Neural progenitor cell (in vitro differentiated cells): ENCODE measurements at regions not wholly inside any gene's neighbourhood (a gene's known extent, or its start where the extent isn't known, plus 50 kb on each side); places are given as distances from the start of the nearest gene placed in this dataset.

Source experiments
- EZH2phosphoT487 ChIP-seq: fragments of 200-600 bp; sonication (generic); IDR thresholded peaks from 2 replicates; pipeline ENCODE4 v1.6.1; 2017; ENCODE audit warnings: antibody characterized with exemption
- TF ChIP-seq, protein P1 (sequence below): fragments of 200-600 bp; sonication (generic); IDR thresholded peaks from 2 replicates; pipeline ENCODE4 v1.5.1; 2017; ENCODE audit warnings: antibody characterized with exemption, mild to moderate bottlenecking

GRCh38 chr4:129468624-129469023 is 372.7 kb downstream of the C4orf33 start:
- TF ChIP-seq, protein P1, sequence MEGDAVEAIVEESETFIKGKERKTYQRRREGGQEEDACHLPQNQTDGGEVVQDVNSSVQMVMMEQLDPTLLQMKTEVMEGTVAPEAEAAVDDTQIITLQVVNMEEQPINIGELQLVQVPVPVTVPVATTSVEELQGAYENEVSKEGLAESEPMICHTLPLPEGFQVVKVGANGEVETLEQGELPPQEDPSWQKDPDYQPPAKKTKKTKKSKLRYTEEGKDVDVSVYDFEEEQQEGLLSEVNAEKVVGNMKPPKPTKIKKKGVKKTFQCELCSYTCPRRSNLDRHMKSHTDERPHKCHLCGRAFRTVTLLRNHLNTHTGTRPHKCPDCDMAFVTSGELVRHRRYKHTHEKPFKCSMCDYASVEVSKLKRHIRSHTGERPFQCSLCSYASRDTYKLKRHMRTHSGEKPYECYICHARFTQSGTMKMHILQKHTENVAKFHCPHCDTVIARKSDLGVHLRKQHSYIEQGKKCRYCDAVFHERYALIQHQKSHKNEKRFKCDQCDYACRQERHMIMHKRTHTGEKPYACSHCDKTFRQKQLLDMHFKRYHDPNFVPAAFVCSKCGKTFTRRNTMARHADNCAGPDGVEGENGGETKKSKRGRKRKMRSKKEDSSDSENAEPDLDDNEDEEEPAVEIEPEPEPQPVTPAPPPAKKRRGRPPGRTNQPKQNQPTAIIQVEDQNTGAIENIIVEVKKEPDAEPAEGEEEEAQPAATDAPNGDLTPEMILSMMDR, result no peak
- no peak for TF ChIP-seq EZH2phosphoT487
